GM21528 (cell line): ENCODE measurements at regions not wholly inside any gene's neighbourhood (a gene's known extent, or its start where the extent isn't known, plus 50 kb on each side); places are given as distances from the start of the nearest gene placed in this dataset.

Experiments
- ATAC-seq: cut with Tn5 transposase; IDR thresholded peaks from one replicate; pipeline ENCODE4 v1.9.1; 2021; ENCODE audit warnings: mild to moderate bottlenecking, moderate library complexity; ENCODE audit not compliant: unreplicated experiment, low FRiP score

DNA sequence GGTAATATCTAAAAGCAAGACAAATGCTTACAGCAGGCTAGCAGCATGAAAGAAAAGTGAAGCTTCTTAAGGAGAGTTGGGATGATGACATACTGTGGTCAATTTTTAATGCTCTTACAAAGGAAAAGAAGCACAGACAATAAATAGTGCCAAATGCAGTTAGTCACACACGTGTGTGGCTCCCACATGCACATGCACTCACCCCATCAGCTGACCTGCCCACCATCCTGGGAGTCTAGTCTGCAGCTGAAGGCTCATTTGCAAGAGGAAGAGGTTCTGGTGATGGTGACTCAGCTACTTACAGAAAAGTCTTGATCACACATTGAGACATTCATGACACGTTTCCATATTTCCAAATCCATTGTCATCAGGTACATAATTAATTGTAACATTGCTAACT lies 129.3 kb downstream of the MRPL36 start:
- no peak for ATAC-seq

DNA sequence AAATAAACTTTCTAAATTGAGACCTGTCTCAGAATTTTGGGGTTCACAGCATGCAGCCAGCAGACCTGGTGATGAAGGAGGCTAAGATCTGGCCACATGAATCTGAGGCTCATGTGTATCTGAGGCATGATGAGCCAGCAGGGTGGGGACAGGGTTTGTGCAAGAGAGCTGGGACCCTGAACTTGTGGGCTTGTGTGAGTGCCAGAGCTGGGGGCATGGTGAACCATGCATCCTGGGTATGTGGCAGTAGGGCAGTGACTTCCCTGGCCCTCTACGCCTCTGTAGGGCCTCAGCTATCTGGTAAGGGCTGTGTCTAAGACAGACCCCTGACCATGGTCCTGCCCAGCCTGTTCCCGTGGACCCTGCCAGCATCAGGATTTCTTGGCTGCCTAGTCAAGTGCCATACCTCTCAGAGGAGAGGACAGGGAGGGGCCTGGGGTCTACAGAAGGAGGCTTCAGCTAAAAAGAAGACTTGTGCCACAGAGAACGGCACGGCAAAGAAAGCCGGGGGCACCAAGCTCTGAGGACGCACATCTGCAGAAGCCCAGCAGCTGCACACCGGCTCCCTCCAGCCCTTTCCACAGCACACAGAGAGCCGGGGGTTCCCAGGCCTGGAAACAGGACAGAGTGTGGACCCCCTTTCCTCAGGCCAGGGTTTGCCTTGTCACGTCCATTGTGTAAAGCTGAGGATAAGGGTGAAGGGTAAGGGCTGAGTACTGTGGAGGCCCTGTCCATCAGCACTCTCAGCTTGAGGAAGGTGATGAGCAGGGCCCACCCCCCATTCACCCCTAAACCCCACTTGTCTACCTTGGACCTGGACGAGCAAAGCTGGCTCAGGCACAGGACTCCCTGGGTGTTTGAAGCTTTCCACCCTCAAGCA lies 130.1 kb downstream of the MRPL36 start:
- ATAC-seq: no peak

DNA sequence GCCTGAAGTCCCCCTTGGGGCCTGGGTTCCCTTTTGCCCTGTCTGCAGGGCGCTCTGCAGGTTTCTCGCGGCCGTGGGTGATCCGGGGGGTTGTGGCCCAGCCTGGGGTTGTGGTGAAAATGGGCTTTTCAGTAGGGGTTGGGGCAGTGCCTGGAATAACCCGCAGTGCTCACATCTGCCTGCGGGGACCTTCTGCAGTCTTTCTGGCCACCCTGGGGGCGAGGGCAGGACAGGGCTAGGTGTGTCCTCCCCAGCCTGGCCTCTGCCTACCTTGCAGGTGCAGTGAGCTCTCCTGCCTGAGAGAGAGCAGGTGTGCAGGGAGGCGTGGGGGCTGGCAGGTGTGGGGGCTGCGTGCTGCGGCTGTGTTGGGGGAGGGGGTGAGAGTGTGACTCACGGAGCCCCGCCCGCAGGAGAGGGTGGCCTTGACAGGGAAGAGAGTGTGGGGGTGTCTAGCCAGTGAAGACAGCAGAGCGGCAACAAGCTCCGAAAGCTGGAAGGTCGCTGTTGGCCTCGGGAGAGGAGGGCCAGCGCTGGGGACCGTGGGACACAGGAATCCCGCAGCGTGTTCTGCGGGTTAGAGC lies 131.4 kb downstream of the MRPL36 start:
- ATAC-seq: no peak

DNA sequence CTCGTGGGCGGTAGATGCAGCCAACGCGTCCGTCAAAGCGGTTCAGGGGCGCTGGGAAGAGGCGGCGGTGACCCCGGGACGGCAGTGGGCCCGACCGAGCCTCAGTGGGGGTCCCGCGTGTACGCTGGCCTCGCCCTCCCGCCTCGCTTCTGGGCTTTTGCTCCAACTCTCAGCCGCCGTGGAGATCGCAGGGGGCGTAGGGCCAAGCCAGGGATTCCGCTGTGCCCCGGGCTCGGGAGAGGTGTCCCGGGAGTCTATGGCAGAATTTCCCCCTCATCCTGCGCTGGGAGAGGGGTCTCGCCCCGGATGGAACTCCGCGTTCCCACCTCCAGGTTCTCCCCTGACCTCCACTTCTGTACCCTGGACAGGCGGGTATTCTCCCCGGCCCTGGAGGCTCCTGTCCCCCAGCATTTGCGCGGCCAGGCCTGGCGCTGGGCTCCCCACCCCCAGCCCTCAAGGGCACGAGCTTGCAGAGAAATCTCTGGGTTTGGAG lies 131.9 kb downstream of the MRPL36 start:
- no peak for ATAC-seq

DNA sequence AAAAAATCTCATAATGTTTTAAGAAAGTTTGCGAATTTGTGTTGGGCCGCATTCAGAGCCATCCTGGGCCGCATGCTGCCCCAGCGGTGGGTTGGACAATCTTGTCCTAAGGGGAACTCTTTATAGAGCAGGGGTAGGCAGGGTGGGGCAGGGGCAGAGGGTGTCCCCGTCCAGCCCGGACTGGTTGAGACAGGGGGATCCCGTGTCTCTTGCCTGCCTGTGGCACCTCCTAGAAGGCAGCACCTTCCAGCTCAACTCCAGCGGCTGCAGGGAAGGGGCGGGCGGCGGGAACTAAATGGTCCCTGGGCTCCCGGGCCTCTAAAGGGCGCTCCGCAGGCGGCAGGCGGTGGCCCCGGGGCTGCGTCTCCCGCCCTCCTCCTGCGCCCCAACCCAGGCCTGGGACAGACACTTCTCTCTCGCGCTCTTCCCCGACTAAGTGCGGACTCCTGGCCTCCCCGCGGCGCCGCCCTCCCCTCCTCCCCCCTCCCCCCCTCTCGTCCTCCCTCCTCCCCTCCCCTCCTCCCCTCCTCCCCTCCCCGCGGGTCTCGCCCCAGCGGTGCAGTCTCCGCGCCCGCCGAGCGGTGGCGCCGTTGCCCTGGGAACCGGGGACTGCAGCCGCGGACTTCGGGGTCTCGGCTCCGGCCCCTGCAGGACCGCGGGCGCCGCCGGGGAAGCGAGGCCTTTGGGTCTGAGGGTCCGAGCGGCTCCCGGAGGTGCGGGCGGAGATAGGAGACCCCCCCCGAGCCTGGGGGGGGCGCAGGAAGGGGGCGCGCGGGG lies 132.6 kb downstream of the MRPL36 start:
- ATAC-seq: no peak

DNA sequence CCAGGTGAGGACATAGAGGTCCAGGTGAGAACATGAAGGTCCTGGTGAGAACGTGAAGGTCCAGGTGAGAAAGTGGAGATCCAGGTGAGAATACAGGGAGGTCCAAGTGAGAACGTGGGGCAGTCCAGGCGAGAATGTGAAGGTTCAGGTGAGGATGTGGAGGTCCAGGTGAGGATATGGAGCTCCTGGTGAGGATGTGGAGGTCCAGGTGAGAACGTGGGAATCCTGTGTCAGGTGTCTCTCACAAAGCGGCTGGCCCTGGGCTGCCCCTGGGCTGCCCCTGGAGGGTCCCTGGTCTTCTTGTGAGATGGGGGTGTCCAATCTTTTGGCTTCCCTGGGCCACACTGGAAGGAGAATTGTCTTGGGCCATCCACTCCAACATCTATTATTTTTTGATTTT lies 133.4 kb downstream of the MRPL36 start:
- ATAC-seq: no peak

DNA sequence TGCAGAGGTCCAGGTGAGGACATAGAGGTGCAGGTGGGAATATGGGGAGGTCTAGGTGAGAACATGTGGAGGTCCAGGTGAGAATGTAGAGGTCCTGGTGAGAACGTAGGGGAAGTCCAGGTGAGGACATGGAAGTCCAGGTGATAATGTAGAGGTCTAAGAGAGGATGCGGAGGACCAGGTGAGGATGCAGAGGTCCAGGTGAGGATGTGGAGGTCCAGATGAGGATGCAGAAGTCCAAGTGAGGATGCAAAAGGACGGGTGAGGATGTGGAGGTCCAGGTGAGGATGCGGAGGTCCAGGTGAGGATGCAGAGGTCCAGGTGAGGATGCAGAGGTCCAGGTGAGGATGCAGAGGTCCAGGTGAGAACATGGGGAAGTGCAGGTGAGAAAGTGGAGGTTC lies 133.8 kb downstream of the MRPL36 start:
- no peak for ATAC-seq

DNA sequence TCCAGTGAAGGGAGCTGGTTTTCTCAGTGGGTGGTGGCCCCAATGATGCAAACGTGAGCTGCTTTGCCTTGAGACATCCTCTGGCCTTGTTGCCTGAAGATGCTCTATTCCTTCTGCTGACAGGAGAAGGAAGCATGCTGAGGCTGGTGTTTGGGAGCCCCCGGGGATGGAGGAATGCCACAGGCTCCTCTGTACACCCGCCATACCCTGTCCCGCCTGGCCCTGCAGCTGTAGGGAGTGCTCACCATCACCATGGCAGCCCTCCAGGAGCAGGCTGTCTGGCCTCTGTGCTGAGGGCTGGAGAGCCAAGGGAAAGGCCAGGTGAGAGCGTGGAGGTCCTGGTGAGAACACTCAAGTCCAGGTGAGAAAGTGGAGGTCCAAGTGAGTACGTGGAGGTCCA lies 134.4 kb downstream of the MRPL36 start:
- no peak for ATAC-seq

DNA sequence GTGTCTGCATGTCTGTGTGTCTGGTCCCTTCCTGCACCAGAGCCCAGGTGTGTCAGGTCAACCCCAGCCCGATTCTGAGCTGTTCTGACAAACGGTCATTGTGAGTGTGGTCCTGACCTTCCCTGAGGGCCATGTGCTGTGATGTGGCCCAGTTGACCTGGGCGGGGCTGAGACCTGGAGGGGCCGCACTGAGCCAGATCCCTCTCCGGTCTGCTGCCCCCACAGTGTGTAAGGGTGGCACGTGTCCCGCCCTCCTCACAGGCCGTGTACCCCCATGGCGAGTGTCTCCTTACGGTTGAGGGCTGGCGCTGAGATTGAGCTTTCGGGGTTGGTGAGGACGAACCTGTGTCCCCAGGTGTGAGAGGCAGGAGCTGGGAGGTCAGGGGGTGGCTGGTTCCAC lies 136.5 kb downstream of the MRPL36 start:
- ATAC-seq: no peak

DNA sequence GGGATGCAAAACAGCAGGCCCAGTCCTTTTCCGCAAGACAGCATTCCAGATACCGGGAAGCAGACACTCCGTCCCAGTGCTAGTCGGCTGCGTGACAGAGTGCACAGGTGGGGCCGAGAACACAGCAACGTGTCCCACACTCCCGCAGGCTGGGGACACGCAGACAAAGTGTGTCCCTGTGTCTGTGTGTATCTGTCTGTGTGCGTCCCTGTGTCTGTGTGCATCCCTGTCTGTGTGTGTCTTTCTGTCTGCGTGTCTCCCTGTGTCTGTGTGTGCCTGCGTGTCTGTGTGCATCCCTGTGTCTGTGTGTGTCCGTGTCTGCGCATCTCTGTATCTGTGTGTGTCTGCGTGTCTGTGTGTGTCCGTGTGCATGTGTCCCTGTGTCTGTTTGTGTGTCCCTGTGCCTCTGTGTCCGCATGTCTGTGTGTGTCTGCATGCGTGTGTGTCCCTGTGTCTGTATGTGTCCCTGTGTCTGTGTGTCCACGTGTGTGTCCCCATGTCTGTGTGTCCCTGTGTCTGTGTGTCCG lies 137.0 kb downstream of the MRPL36 start:
- no peak for ATAC-seq

DNA sequence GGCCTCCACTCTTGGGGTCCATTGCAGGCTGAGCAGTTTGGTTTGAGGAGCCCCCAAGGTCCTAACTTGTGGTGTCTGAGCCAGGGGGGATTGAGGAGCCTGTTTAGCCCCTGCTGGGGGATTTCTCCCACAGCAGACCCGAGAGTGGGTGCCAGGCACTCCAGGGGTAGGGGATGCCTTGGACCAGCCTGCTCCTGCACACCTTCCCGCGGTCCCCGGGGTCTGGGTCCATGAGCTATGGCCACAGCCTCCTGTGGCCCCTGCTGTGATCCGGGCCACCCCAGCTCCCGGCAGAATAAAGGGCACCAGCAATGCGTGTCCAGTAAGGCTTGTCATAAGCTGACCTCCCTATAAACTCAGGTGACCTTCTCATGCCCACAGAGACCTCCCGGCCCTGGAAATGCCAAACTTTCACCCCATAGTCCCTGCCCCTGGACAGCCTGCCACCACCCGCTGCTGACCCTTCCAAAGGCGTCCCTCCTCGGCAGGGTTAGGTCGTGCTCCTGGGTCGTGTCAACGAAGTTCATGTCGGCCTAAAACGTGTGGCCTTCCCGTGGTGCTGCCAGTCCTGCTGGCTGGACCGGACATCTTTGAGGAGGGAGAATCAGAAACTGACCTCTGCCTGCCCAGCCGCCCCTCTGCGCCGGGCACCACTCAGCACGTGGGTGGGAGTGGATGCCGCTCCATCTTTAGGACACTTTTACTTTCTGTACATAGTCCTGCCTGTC lies 137.6 kb downstream of the MRPL36 start:
- no peak for ATAC-seq

DNA sequence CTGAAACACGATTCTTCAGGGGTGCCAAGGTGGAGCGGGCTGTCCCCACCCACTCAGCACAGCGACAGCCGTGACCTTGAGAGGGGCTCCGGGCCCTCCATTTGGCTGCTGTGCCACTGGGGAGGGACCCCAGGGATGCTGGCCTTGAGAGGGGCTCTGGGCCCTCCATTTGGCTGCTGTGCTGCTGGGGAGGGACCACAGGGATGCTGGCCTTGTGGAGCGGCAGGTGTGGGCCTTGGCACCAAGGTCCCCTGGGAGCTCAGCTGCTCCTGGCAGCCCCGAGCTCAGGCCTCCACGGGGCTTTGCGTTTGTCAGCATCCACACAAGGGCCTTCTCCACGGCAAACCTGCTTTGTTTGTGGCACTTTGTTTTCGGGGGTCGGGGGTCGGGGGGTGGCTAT lies 137.6 kb upstream of the LPCAT1 start:
- no peak for ATAC-seq

DNA sequence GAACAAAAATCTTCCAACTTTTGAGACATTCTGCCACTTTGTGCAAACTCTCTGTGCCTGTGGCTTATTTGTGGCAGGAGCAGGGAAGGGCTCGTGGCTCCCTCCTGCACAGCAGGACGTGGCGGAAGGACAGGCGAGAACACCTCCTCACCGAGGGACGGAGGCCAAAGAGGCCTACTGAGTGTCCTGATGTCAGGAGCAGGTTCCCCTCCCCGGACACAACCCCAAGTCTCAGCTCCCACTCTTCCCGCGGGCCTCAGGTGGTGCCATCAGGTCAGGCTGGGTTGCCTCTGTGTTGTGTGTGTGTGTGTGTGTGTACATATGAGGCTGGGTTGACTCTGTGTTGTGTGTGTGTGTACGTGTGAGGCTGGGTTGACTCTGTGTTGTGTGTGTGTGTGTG lies 136.8 kb upstream of the LPCAT1 start:
- no peak for ATAC-seq

DNA sequence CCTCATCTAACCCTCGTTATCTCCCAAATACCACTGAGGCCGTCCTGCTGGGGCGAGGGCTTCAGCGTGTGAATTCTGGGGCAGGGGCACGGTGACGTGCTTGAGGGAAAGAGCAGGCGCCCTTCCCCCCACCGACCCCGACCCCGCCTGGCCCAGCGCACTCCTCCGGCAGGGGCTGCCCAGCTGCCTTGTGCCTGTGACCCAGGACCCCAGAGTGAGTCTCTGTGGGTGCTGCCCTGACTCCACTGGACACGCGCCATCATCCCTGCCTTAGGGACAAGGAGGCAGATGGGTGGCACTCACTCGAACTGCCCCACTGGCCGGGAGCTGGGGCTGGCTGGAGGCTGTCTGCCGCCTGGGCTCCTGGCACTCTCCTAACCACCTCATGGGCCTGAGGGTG lies 136.2 kb upstream of the LPCAT1 start:
- no peak for ATAC-seq

DNA sequence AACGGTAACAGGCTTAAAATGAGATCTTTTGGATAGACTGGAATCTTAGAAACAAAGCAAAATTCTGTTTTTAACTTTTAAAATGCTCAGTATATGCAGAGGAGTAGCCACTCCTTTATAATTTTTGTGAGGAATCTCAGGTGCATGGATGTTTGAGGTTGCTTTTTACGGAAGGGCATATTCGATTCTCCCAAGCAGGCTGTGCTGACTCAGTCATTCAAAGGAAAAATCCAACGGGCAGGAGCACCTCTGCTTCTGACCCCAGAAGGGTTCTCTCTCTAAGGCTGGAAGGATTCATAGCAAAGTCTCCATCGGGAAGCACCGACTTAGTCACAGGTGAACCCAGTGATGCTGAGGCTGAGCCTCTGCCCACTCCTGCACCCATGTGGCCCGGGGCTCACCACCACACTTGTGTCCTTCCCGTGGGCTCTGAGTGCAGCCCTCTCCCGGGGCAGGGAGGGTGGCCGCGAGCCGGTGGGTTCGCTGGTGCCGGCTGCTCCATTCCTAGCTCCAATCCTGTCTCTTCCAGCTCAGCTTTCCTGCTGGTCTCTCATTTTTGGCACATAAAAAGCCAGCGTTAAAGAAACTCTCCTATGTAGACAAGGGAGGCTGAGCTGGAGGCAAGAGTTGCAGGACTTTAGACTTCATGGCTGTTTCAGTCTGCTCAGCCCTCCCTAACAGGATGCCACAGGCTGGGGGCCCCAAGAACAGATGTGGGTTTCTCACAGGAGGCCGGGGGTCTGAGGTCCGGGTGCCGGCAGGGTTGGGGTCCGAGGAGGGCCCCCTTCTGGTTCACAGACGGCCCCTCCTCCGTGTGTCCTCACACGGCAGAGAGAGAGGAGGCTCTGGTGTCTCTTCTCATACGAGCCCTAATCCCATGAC lies 135.6 kb upstream of the LPCAT1 start:
- no peak for ATAC-seq

DNA sequence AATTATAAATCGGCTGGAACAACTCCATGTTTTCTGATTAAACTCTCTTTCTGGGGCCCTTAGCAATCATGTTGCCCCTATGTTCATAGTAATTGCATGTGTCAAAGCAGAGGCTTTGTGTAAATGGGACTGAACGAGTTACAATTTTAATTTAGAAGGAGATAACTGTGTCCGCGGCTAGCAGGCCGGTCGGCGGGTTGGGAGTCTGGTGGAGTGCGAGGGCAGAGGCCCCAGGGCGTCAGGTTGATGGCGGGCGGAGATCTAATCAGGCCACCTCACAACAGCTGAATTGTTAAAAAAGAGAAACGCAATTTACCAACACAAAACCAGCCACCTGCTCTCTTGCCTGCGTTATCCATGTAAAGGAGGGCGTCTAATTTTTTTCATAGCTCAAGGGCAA lies 134.9 kb upstream of the LPCAT1 start:
- no peak for ATAC-seq

DNA sequence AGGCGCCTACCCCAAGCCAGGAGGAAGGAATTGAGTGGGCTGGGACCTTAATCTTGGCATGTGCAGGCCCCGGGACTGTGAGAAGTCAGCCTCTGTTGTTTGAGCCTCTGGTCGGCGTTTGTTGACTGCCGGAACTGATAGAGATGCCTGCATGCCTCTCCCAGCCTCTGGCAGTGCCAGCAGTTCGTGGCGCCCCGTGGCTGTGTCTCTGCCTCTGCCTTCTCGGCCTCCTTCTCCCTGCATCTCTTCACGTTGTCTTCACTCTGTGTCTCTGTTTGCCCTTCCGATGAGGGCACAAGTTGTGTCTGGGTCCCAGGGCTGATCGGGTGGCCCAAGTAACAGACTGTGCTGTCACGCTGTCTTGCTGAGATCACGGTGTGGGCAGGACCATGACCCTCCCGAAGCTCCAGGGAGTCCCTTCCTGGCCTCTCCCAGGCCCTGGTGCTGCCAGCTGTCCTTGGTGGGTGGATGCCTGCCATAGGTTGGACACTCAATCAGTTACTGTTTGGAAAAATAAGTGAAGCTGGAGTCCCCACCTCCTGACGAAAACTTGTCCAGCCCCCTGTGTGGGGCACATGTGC lies 133.5 kb upstream of the LPCAT1 start:
- ATAC-seq: no peak

DNA sequence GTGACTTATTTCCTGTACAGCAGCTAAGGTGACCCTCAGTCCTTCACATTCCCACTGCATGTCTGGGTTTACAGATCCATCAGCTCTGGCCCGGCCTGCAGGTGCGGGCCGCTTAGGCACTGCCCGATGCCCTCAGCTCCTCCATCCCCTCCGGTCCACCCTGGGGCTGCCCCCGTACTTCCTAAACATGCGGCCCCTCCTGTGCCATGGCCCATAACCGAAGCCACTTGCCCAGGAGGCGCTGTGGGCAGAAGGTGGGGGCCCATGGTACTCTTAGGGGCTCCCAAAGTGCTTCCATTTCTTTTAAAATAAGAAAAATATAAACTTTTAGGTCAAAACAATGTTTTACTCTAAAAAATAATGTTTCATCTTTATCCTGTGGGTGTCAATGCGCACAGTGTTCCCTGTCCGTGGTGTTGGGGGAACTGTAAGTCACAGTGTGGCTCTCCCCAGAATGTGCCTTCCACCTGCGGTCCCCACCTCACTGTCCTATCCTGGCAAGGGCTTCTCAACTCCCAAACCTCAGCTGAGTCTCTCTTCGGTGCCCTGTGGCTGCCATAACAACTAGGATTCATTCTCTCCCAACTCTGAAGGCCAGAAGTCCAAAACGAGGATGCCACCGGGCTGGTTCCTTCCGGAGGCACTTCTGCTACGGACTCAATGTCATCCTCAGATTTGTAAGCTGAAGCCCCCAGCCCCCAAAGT lies 132.7 kb upstream of the LPCAT1 start:
- no peak for ATAC-seq
